ENCODE measurements at regions not wholly inside any gene's neighbourhood (a gene's known extent, or its start where the extent isn't known, plus 50 kb on each side); places are given as distances from the start of the nearest gene placed in this dataset.

- no peak for TF ChIP-seq CTCF (IDR thresholded peaks at IDR 0.05; ENCODE audit: control insufficient read depth, insufficient read depth, low read depth, low read length, missing control alignments)
- no peak for DNase-seq (ENCODE audit: low read depth)
- H3K4me3 ChIP-seq (ENCODE audit: control insufficient read depth, low read depth, low read length), result no peak overlapping the region
Observed at GRCh38 chr1:208536212-208536611, 292.0 kb upstream of the PLXNA2 start.

- no peak for TF ChIP-seq CTCF (IDR thresholded peaks at IDR 0.05; ENCODE audit: control insufficient read depth, insufficient read depth, low read depth, low read length, missing control alignments)
- H3K4me3 ChIP-seq (ENCODE audit: control insufficient read depth, low read depth, low read length), result no peak overlapping the region
Observed at GRCh38 chr1:208537198-208537597, 293.0 kb upstream of the PLXNA2 start.

GRCh38 chr1:208538078-208538477 lies 293.9 kb upstream of the PLXNA2 start:
- no peak for DNase-seq (ENCODE audit: low read depth)
- no peak overlapping the region for H3K4me3 ChIP-seq (ENCODE audit: control insufficient read depth, low read depth, low read length)
- no peak for TF ChIP-seq CTCF (IDR thresholded peaks at IDR 0.05; ENCODE audit: control insufficient read depth, insufficient read depth, low read depth, low read length, missing control alignments)

More at GRCh38 chr1:208537198-208537597, 293.0 kb upstream of the PLXNA2 start:
- DNase-seq (ENCODE audit: low read depth), result no peak

GRCh38 chr1:208538587-208538986 lies 294.4 kb upstream of the PLXNA2 start:
- TF ChIP-seq CTCF (IDR thresholded peaks at IDR 0.05; ENCODE audit: control insufficient read depth, insufficient read depth, low read depth, low read length, missing control alignments), result no peak
- no peak overlapping the region for H3K4me3 ChIP-seq (ENCODE audit: control insufficient read depth, low read depth, low read length)
- DNase-seq (ENCODE audit: low read depth), result no peak

- no peak overlapping the region for H3K4me3 ChIP-seq (ENCODE audit: control insufficient read depth, low read depth, low read length)
- no peak for TF ChIP-seq CTCF (IDR thresholded peaks at IDR 0.05; ENCODE audit: control insufficient read depth, insufficient read depth, low read depth, low read length, missing control alignments)
- DNase-seq (ENCODE audit: low read depth), result no peak
Observed at GRCh38 chr1:208540724-208541123, 296.5 kb upstream of the PLXNA2 start.

GRCh38 chr1:208541225-208541855 lies 297.2 kb upstream of the PLXNA2 start:
- DNase-seq (ENCODE audit: low read depth), result no peak
- no peak overlapping the region for H3K4me3 ChIP-seq (ENCODE audit: control insufficient read depth, low read depth, low read length)
- TF ChIP-seq CTCF (IDR thresholded peaks at IDR 0.05; ENCODE audit: control insufficient read depth, insufficient read depth, low read depth, low read length, missing control alignments), result no peak

Measured in AG09309 (cell line).